ENCODE measurements at regions not wholly inside any gene's neighbourhood (a gene's known extent, or its start where the extent isn't known, plus 50 kb on each side); places are given as distances from the start of the nearest gene placed in this dataset.

DNA sequence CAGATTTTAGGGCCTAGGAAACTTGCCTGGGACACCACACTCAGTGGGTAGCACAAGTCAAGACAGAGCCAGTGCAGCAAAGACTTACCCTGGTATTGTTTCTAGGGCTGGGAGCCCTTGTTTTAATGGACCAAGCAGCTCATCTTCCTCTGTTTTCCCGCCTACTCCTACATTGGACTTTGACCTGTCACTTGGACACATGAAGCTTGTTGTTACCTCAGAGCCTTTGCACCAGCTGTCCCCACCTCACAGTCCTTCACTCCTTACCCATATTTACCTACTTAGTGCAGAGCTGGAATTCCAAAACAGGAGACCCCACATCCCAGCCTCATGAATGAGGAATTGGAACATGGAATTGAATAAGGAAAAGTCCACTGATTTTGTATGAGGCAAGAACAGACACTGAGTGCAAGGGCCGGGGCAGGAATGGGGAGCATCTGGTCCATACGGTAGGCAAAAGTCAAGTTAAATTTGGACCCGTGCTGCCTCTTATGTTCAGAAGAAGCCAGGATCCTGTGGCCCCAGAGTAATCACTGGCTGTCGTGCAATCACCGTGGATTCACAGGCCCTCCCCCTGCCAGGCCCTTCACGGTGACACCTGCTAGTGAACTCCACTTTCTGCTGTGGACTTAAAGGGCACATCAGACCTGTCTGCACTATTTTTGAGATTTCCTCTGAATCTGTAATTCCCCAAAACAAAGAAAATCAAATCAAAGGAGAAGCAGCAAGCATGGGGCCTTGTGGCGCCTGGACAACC is 236.9 kb upstream of the PMEPA1 start:
- in situ Hi-C loops (cut with HindIII; ENCODE audit: low sequenced_read_pairs): no loop called here
- TF ChIP-seq, protein P1, sequence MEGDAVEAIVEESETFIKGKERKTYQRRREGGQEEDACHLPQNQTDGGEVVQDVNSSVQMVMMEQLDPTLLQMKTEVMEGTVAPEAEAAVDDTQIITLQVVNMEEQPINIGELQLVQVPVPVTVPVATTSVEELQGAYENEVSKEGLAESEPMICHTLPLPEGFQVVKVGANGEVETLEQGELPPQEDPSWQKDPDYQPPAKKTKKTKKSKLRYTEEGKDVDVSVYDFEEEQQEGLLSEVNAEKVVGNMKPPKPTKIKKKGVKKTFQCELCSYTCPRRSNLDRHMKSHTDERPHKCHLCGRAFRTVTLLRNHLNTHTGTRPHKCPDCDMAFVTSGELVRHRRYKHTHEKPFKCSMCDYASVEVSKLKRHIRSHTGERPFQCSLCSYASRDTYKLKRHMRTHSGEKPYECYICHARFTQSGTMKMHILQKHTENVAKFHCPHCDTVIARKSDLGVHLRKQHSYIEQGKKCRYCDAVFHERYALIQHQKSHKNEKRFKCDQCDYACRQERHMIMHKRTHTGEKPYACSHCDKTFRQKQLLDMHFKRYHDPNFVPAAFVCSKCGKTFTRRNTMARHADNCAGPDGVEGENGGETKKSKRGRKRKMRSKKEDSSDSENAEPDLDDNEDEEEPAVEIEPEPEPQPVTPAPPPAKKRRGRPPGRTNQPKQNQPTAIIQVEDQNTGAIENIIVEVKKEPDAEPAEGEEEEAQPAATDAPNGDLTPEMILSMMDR (IDR thresholded peaks at IDR 0.05; ENCODE audit: low read depth, low read length, missing control alignments): no peak
- no peak for DNase-seq (ENCODE audit: low read depth)
- no peak overlapping the region for H3K4me3 ChIP-seq (ENCODE audit: low read depth, low read length)

DNA sequence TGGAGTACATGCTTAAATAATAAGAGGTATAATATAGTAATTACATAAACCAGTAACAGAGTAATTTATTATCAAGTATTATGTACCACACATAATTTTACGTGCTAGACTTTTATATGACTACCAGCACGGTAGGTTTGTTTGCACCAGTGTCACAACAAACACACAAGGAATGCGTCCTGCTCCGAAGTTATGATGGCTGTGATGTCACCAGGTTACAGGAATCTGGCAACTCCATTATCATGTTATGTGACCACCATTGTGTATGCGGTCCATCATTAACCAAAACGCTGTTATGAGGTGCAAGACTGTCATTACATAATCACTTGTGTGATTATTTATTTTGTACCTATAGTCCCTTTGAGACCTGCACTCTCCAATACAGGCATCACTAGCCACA is 235.2 kb upstream of the PMEPA1 start:
- no peak for DNase-seq (ENCODE audit: low read depth)
- H3K4me3 ChIP-seq (ENCODE audit: low read depth, low read length): no peak overlapping the region
- TF ChIP-seq, protein P1 (IDR thresholded peaks at IDR 0.05; ENCODE audit: low read depth, low read length, missing control alignments): no peak
- in situ Hi-C loops (cut with HindIII; ENCODE audit: low sequenced_read_pairs): no loop called here

DNA sequence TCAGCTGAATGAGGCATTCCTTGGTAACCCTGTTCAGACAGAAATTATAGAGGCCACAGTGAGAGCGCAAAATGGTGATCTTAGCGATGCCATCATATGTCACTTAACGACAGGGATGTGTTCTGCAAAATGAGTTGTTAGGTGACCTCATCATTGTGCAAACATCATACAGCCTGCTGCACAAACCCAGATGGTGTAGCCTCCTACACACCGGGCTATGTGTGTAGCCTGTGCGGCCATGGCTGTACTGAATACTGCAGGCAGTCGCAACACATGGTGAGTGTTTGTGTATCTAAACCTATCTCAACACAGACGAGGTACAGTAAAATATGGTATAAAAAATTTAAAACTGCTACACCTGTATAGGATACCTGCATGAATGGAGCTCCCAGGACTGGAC is 234.1 kb upstream of the PMEPA1 start:
- in situ Hi-C loops (cut with HindIII; ENCODE audit: low sequenced_read_pairs): no loop called here
- no peak overlapping the region for H3K4me3 ChIP-seq (ENCODE audit: low read depth, low read length)
- TF ChIP-seq, protein P1 (IDR thresholded peaks at IDR 0.05; ENCODE audit: low read depth, low read length, missing control alignments): no peak
- DNase-seq (ENCODE audit: low read depth): no peak

DNA sequence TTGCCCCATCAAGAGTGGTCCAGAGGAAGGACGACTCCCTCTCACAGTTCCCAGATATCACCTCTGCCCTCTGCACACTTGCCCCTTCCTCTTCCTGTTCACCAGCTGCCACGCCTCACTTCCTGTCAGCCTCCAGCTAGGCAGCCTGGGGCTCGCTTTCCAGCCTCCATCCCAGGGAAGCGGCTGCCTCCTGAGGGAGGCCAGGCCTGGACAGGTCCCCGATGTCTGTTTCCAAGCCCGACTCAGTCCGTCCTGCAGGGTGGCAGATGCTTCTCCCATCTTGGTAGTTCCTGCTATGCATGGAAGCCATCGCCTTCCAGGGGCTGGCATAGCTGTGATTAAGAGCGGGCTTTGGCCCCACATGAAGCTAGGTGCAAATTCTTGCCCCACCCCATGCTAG is 233.5 kb upstream of the PMEPA1 start:
- in situ Hi-C loops (cut with HindIII; ENCODE audit: low sequenced_read_pairs): no loop called here
- TF ChIP-seq, protein P1 (IDR thresholded peaks at IDR 0.05; ENCODE audit: low read depth, low read length, missing control alignments): no peak
- no peak overlapping the region for H3K4me3 ChIP-seq (ENCODE audit: low read depth, low read length)
- no peak for DNase-seq (ENCODE audit: low read depth)

DNA sequence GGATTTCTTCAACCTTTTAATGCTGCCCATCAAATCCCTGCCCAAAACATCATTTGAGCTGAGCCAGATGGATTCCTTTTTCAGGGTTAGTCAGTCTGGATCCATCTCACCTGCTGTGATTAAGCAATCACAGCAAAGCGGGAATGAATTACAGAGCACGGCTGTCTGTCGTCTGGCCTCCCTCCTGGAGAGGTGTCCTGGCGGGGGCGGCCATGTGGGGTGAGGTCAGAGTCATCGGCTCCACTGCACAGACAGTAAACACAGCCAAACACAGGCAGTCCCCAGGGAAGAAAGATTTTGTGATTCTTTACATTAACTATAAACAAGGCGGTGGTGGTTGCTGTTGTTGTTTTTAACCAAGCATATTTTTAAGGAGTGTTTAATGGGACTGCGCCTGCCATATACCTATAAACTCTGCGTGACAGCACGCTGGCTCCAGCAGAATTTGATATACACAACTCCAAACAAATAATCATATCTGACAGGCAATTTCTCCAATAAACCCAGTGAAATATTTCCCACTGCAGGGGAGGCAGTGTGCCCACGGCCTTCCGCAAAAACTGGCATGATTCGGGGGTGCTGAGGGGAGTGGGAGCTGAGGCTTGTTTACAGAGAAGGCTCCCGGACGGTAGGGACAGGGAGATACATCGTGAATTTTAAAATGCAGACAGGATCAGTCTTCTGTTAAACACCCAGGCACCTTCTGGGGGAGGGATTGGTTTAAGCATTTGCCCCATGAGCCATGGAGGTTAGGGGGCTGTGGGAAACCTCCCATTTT is 232.0 kb upstream of the PMEPA1 start:
- H3K4me3 ChIP-seq (ENCODE audit: low read depth, low read length): no peak overlapping the region
- in situ Hi-C loops (cut with HindIII; ENCODE audit: low sequenced_read_pairs): no loop called here
- TF ChIP-seq, protein P1 (IDR thresholded peaks at IDR 0.05; ENCODE audit: low read depth, low read length, missing control alignments): no peak
- DNase-seq (ENCODE audit: low read depth): no peak

DNA sequence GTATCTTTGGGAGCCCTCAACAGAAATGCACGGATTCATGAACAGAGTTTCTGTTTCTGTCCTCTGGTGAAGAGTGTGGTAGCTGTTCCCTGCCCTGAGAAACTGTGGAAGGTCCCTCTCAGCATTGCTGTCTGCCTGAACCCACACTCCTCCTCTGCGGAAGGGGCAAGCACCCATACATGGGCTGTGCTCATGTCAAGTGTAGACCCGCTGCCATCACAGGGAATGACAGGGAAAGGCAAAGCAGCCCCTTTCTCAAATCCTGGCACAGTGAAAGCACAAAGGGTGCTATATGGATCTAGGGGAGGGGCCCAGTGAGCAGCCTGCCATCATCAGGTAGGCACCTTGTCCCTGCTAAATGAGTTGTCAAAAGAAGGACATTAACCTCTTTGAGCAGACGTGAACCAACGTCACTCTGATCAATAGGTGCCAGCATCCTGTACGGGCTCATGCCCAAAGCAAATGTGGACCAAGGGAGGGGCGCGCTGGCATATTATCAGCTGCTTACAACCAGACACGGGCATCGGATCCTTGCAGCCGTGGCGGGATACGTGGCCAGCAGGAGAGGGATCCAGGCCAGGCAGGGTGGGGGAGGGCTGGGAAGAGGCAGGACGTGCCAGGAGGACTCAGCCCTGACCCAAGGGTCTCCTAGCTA is 231.2 kb upstream of the PMEPA1 start:
- no peak overlapping the region for H3K4me3 ChIP-seq (ENCODE audit: low read depth, low read length)
- no peak for DNase-seq (ENCODE audit: low read depth)
- in situ Hi-C loops (cut with HindIII; ENCODE audit: low sequenced_read_pairs): no loop called here
- TF ChIP-seq, protein P1 (IDR thresholded peaks at IDR 0.05; ENCODE audit: low read depth, low read length, missing control alignments): no peak

All from astrocyte of the cerebellum (primary cell).